Suppressor macrophage treated with lipopolysaccharide for 4 hours (primary cell): ENCODE measurements at regions not wholly inside any gene's neighbourhood (a gene's known extent, or its start where the extent isn't known, plus 50 kb on each side); places are given as distances from the start of the nearest gene placed in this dataset.

Experiments
- DNase-seq: peaks from one replicate; pipeline ENCODE4 v3.0.0-alpha.2; 2020

DNA sequence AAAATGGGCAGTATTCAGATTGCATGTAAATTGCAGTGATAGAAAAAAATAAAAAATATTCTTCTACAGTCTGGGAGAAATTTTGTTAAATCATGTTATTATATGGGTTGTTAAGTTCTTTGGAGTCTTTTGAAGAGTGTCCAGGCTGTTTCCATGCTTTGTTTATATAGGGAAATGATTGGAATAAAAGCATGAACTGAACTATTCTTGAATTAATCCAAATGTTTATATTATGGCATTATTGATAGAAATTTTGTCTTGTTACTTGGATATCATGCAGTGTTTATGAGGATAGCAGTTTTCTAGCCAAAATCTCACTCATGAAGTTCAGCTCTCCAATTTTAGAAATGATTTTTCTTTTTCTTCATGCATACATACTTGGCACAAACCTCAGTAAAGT is 108.2 kb upstream of the NAV3 start:
- no peak for DNase-seq

DNA sequence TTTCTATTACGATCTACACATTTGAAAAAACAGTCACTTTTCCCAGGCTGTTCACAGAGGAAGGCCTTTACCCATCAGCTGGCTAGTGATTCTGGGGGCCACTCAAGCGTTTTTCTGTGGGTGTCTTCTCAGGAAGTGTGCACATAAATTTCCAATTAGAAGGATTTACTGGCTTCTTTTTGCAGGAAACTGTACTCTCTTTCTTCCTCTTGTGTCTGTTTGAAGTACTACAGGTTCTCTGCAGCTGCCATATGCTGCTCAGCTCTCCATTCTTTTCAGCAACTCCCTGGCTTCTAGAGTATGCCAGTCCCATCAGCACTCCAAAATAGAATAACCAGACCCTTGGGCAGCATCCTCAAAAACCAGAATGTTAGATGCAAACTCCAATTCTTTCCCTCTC is 110.4 kb upstream of the NAV3 start:
- DNase-seq: no peak

DNA sequence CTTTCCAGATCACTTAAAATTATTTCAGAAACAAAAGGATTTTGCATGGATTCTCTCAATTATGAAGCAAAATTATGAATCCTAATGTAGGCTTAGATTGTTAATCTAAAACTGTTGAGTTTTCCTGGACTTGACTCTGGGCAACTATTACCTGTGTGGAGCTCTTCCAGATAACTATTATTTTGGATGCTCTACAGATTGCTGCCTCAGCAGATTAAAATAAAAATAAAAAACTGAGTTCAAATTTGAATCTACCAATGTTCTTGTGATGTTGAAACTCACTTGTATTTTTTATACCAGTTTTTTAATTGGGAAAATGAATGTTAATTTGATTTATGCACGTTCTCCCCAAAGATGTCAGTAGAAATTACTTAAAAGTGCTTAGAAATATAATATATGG is 120.5 kb upstream of the NAV3 start:
- DNase-seq: no peak

DNA sequence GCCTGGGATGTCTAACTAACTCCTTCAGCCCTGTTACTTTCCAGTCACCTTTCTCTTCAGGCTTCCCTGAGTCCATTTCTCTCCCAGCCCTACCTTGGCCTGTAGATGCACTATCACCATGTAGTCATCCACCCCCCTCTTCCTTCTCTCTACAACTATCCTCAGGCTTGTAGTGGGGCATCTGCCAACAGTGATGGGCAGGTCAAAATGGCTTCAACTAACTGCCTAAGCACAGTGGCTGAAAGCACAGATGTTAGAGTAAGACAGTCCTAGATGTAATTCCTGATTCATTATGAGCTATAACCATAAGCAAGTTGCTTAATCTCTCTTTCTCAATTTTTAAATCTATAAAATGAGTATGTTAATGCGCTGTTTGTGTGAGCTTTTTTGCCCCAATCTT is 133.6 kb upstream of the NAV3 start:
- DNase-seq: no peak

DNA sequence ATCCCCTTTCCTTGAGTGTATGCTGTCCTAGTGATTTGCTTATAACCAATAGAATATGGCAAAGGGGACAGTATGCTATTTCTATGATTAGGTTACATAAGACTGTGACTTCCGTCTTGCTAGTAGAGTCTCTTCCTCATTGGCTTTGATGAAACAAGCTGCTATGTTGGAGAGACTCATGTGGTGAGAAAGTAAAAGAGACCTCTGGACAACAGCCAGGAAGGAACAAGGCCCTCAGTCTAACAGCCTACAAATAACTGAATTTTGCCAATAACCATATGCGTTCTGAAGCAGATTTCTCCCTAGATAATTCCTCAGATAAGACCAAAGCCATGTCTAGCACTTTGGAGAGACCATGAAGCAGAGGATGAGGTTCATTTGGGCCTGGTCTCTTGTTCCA is 134.5 kb upstream of the NAV3 start:
- no peak for DNase-seq

DNA sequence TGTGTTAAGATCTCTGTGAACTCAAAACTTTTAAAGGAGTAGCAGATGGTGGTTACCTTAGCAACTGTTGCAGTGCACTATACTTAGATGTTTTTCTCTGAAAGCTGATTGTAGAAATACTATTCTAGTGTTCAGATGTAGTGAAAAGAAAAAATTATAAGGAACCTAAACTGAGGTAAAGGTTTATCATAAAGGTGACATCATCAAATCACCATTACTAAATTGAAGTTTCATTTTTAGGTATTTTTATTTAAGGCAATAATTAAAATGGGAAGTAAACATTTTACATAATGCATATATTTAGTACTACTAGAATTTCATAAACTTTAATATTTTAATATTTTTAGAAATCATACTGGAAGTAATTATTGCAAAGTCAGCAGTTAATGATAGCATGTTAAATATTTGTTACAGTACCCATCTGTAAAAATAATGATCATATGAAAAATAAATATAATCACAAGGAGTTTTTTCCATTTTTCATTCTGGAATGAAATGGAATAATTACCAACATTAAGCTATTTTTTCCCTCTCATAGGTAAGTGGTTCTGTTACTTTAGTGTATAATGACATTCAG is 141.1 kb upstream of the NAV3 start:
- no peak for DNase-seq

DNA sequence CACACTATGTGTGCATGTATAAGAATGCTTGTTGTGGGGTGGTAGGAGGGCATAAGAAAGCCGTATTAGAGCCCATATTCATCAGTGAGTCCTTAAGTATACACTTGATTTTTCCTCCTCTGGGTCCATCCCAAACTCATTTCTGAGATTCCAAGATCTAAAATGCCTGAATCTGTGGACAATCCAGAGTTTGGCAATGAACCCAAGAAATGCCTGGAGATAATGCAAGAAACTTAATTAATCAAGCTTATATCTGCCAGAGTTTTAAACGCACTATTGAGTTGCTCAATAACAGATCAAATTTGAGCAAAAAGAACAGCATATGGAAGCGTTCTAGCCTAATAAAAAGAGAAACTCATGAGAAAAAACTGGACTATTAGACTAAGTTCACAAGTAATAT is 143.4 kb upstream of the NAV3 start:
- DNase-seq: no peak

DNA sequence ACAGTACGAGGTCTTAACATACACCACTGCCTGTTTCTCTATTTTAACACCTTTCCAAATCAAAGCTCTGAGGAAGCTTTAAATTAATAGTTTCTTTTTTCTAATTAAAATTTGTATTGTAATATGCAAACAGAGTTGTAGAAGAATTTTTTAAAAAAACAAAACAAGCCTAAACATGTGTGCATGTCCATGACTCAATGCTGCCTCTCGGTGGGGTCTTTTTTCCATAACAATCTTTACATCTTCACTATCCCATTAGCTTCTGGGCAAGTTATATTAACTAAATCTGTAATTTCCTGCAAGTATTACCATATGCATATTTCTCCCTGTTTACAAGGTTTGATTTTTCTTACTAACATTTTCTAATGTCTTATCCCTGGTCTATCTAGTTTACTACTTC is 143.9 kb upstream of the NAV3 start:
- no peak for DNase-seq

DNA sequence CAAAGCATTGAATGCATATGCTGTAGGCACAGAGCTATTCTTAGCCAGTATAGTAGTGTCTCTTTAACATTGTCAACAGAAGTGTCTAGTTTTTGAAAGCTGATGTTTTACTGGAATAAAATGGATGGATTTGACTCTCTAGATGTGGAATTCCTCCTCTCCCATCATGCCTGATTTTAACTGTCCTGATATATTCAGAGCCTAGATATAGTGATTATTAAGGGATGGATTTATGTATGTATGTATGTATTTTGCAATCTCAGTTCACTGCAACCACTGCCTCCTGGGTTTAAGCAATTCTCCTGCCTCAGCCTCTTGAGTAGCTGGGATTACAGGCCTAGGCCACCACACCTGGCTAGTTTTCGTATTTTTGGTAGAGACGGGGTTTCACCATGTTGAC is 144.8 kb upstream of the NAV3 start:
- no peak for DNase-seq

DNA sequence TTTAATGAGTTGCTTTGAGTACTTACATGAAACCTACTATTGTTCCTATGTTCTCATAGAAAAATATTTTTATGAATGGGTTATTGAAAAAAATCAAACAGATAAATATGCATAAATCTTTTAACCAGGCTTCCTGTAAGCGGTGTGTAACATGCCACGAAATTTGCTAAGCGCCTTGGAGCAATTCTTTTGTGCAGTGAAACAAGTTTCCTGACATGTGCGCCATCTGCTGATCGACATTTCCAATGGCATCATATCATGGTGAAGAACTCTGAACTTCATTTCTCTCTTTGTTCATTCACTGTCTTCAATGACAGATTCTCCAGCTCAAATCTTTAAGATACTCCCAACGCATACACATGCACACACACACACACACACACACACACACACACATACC is 145.6 kb upstream of the NAV3 start:
- peak; percentile 23 for DNase-seq

DNA sequence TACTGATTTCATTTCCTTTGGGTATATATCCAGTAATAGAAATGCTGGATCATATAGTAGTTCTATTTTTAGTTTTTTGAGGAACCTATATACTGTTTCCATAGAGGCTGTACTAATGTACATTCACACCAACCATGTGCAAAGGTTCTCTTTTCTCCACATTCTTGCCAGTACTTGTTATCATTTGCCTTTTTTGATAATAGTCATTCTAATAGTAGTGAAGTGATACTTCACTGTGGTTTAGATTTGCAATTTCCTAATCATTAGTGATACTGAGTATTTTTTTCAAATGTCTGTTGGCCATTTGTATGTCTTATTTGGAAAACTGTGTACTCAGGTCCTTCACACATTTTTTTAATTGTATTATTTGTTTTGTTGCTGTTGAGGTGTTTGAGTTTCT is 148.2 kb upstream of the NAV3 start:
- no peak for DNase-seq

DNA sequence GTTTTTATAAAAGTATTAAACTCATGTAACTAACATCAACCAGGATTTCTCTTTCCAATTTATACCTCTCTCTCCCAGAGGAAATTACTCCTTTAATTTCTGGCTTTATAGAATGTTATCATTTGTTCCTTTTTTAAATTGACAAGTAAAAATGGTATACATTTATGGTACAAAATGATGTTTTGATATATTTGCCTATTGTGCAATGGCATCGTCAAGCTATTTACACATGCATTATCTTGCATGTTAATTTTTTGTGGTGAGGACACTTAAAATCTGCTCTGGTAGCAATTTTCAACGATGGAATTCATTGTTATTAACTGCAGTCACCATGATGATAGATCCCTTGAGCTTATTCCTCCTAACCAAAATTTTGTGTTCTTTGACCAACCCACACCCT is 149.0 kb upstream of the NAV3 start:
- no peak for DNase-seq

DNA sequence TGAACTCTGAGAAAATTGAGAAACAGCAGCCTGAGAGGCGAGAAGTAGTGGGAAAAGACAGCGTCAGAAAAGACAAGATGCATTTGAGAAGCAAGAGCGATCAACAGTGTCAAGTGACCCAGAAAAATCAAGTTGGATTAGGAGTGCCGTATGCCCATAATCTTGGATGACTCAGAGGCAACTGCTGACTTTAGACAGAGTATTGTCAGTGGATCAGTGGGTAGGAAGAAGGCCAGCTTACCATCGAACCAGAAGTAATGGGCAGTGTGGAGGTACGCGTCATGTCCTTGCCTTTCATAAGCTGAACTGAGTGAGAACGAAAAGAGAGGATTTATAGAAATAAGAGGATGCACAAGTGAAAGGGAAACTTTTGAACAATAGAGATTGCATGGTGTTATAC is 151.0 kb upstream of the NAV3 start:
- DNase-seq: no peak

DNA sequence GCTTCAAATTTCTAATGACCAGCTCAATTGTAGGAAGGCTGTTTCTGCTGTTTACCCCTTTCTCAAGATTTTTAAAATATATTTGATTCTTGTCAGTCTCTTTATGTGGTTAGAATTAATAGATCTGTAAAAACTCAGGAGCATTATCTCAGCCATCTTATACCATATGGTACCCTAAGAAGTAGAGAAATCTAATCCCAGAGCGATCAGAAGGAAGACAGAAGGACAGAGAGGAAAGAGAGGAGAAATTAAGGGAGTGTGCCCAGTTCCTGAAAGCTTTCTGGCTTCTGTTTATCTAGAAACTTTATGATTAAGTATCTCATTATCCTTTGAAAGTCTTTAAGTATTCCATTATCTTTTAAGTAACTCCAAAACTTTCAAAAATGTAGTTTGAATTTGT is 152.1 kb upstream of the NAV3 start:
- DNase-seq: no peak

DNA sequence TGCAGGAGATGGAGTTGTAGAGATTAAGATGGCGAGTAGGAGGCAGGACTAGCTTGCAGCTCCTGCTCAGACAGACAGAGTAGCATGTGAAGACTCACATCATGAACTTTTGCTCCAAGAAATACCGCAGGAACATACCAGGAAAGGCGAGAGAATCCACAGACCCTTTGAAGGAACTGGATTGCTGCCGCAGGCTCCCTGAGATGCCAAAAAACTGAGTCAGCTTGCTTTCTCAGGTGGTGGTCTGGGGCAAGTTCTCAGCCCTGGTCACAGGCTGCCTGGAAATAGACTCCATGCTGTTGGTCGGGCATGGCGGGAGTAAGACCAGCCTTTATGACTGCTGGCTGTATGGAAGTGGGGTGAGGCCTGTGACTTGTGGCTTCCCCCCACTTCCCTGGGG is 163.6 kb upstream of the NAV3 start:
- DNase-seq: no peak

DNA sequence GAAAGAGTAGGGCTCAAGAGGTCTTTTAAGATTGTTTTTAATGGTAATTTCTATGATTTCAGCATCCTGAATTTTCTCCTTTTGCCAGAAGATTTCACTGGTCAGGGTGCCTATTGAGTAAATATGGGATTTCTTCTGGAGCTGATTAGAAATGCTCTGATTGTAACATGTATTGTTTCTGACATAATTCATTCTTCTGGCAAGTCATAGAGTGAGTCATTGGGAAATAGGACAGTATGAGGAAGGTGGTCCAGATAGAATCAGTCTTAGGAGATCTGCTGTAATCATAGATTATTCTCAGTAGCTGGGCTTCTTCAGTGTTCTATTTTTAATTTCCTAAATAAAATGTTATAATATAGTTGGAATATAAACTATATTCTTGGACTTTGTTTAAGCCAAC is 182.0 kb upstream of the NAV3 start:
- no peak for DNase-seq

DNA sequence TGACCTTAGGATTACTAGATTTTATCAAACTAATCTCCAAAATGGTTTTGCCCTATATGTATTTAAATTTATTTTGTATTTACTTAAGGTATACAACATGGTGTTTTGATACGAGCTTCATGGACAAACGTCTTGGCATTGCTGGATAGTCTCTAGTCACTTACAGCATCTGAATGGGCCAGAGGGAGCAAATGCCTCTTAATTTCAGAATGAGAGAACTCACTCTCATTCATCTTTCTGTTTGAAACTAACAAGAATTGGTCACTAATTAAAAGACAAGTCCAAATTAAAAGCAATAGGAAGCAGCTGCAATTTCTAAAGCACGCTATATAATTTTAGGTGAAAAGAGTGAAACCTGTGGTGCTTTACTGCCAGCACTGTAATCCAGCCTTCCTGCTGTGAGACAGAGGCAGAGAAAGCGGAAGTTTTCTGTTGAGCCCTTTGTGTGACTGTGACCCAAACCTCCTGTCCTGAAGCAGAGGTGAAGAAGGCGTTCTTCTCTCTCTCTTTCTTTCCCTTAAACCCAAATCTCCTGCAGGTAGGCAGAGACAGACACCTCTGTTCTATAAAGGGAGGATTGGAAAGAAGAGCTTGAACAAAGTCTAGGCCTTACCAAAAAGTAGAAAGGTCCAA is 184.6 kb upstream of the NAV3 start:
- DNase-seq: no peak

DNA sequence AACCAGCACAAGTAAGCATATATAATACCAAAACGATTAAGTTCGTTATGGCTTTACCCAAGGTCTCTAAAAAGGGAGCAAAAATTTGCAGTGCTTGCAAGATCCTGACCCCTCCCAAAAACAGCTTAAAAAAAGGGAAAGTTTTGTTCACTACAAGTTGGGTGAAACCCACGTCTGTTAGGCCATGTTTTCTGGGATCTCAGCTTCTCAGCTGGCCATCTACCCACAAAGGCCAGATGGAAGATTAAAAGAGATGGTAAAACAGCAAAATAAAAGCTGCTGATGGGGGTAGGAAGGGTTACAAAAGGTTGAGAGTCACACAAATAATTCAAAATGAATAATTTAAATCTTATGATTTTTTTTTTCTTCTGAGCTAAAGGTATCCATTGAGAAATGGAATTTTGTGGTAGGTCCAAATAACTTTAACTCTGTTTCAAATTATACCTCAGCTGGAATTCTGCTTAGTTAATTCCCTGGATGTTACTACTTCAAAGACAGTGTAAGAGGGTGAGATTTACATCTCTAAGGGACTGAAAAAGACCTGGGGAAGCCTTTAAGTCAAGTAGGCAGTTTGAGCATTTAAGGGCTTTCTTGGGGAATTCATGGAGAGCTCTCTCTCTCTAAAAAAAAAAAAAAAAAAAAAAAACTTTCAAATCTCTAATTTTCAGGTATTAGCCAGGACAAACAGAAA is 185.6 kb upstream of the NAV3 start:
- DNase-seq: no peak

DNA sequence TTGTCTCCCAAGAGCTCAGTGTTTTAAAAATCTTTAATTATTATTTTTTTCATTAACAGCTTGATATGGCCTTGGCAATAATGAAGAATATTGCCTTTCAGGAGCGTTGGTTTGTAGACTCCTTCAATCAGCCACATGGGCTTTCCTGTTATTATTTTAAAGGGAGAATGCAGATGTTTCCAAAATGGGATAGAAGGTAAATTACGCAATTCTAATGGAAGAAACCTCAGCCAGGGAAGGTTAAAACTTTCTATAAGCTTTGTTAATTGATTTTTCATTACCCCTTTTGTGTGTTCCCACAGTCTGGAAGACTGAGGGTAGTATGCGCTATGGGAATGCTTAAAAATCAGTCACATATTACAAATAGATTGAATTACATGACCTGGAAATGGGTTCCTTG is 188.4 kb upstream of the NAV3 start:
- DNase-seq: no peak

DNA sequence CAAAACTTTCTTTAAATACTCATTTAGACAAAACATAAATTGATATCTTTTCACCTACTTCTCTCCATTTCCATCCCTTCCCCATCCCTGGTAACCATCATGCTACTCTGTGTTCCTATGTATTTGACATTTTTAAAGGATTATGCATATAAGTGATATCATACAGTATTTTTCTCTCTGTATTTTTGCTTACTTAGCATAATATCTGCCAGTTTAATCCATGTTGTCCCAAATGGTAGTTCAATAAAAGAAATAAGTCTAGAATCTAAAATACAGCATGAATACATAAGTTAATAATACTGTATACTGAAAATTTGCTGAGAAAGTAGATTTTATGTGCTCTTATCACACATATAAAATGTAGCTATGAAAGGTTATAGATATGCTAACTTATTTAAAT is 190.3 kb upstream of the NAV3 start:
- no peak for DNase-seq

DNA sequence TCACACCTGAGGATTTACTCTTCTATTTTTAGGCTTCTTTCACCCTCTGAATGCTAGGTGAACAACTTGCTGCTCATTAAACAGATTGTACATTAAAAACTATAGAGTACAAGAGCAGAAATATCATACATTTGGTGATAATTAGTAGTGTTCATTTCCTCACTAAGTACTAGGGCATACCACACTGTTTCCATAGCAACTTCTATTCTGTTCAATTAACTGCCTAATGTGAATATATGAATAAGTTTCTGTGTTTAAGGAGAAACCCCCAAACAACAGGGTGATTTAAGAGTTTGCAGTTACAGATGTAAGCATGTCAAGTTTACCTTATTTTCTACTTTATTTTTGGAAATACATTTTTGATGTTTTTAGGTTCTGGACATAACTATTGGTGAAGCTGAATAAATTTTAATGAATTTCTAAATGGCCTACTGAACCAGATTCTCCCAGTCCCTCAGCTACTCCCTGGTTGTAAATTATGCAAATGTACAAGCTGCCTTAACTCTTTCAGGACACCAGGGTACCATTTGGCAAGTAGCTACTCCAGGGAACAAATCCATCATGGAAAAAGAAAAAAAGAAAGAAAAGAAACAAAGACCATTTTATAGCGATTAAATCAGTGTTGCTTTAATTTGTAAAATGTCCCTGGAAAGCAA is 199.8 kb upstream of the NAV3 start:
- no peak for DNase-seq

DNA sequence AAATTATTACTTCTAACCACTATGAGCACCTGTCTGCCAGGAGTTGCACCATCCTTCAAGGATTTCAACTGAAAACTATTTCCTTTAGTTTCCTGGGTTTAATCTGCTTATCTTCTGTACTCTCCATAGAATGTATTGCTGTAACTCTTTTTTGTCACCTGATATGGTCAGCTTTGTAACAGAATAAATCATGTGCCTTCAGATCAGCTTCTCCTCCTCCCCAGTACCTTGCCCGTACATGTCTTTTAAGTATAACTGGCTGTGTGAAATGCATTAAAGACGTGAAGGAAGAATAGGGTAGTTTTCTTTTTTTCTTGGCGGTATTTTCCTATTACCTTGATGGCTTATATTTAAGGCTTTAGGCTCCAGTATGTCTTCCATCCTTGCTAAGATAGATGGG is 200.3 kb upstream of the NAV3 start:
- no peak for DNase-seq

DNA sequence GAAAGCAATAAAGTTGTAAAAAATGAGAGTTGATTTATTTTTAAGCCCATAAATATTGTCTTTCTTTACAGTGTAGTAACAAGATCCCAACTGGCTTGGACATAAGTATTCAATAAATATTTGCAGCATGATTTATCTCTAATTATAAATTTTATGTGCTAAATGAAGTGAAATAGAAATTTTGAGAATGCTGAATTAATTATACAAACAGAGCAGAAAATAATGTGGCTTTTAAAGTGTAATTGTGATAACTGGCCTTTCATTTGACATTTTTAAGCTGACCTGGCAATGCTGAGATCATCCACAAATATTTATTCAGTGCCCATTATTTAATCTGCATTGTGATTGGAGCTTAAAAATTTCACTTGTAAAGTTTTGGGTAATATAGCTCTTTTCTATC is 201.6 kb upstream of the NAV3 start:
- DNase-seq: no peak

DNA sequence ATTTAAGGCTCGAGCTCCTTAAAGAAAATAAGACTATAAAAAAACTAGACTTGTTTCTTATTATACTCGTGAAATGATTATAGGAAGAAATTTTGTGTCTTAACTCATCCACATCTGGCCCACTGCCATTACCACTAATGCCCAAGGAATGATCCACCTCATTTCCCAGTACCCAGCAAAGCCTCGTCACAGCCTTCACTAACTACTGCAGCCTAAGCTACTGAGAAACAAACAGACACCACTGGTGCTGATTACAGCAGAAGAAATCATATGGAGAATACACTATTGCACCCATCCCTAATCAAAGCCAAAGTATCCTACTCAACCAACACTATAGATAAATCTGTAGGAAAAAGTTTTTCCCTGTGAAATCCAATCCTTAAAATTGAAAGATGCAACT is 205.3 kb upstream of the NAV3 start:
- DNase-seq: no peak
